GM18909 (cell line): ENCODE measurements at regions not wholly inside any gene's neighbourhood (a gene's known extent, or its start where the extent isn't known, plus 50 kb on each side); places are given as distances from the start of the nearest gene placed in this dataset.
"Not testable (repeated sequence)": the region's sequence is repeated elsewhere in the genome, so short reads cannot be mapped to it uniquely, and the experiment has no call there.

ENCODE experiments used
- ATAC-seq: cut with Tn5 transposase; IDR thresholded peaks from one replicate; pipeline ENCODE4 v1.9.1; 2021; ENCODE audit warnings: mild to moderate bottlenecking; ENCODE audit not compliant: unreplicated experiment, poor library complexity

- ATAC-seq = no peak
Measured at GRCh38 chr5:1962619-1963355, 80.1 kb upstream of the IRX4 start.

- ATAC-seq = no peak
Measured at GRCh38 chr5:1961952-1962595, 79.3 kb upstream of the IRX4 start.

- no peak for ATAC-seq
Measured at GRCh38 chr5:1961304-1961946, 78.7 kb upstream of the IRX4 start.

- ATAC-seq = no peak
Measured at GRCh38 chr5:1960595-1961303, 78.0 kb upstream of the IRX4 start.

- no peak for ATAC-seq
Measured at GRCh38 chr5:1959725-1960581, 77.2 kb upstream of the IRX4 start.

GRCh38 chr5:1959231-1959630, 76.5 kb upstream of the IRX4 start:
- ATAC-seq = no peak

GRCh38 chr5:1958211-1959010, 75.7 kb upstream of the IRX4 start:
- ATAC-seq = no peak

GRCh38 chr5:1955586-1955985, 72.9 kb upstream of the IRX4 start:
- ATAC-seq = no peak

- not testable (repeated sequence) for ATAC-seq
Measured at GRCh38 chr5:1953710-1954109, 71.0 kb upstream of the IRX4 start.

- no peak for ATAC-seq
Measured at GRCh38 chr5:1952444-1953099, 69.8 kb upstream of the IRX4 start.

GRCh38 chr5:1952021-1952420, 69.3 kb upstream of the IRX4 start:
- no peak for ATAC-seq

- ATAC-seq = no peak
Measured at GRCh38 chr5:1951165-1951816, 68.6 kb upstream of the IRX4 start.

GRCh38 chr5:1950708-1951103, 68.0 kb upstream of the IRX4 start:
- no peak for ATAC-seq

GRCh38 chr5:1950096-1950707, 67.5 kb upstream of the IRX4 start:
- no peak for ATAC-seq

- ATAC-seq = no peak
Measured at GRCh38 chr5:1949253-1949652, 66.5 kb upstream of the IRX4 start.

GRCh38 chr5:1948663-1949191, 66.0 kb upstream of the IRX4 start:
- ATAC-seq = no peak

GRCh38 chr5:1948111-1948510, 65.4 kb upstream of the IRX4 start:
- ATAC-seq = no peak

- ATAC-seq = no peak
Measured at GRCh38 chr5:1946776-1947175, 64.1 kb upstream of the IRX4 start.
